K562 (cell line): ENCODE measurements at regions not wholly inside any gene's neighbourhood (a gene's known extent, or its start where the extent isn't known, plus 50 kb on each side); places are given as distances from the start of the nearest gene placed in this dataset.
"Not testable (repeated sequence)": the region's sequence is repeated elsewhere in the genome, so short reads cannot be mapped to it uniquely, and the experiment has no call there.

Source experiments
- ATAC-seq: fragments of 200-7000 bp; cut with Tn5 transposase; 3 replicates; pipeline ENCODE4 v1.9.1; 2020; ENCODE audit warnings: moderate library complexity
- BruUV-seq: library from RNA; stranded (reverse); fragments of 400-500 nt; replicated peaks from 2 replicates; lab custom pipeline; 2021; lab: Mats Ljungman, UMichigan
- CTCF ChIA-PET: fragments of 300-600 bp; formaldehyde crosslinking; extraction: SDS; loops from one replicate; lab custom pipeline; 2021; ENCODE audit warnings: low intra/inter-chr PET ratio; lab: Yijun Ruan, JAX
- POLR2A ChIA-PET: fragments of 300-600, 350-650 bp; sonication (Branson Sonifier 250); formaldehyde crosslinking; extraction: SDS; loops from one replicate; lab custom pipeline; 2021; ENCODE audit warnings: antibody characterized with exemption, inconsistent platforms; lab: Yijun Ruan, JAX
- DNase-seq, 4 experiments: peaks; one replicate each; pipeline versions ENCODE4 v3.0.0 to v3.0.0-alpha.2; 2011 to 2018; ENCODE audit warnings: low spot score in 3 of 4, mixed read lengths in 3 of 4; ENCODE audit errors: extremely low read depth in 1 of 4
- FAIRE-seq: peaks from 2 replicates; lab custom pipeline; 2011; peaks lifted over from hg19 to GRCh38; lab: Jason Lieb, UNC
- H2AFZ ChIP-seq: 2 replicates; pipeline ENCODE4 v1.6.0; 2011; ENCODE audit warnings: low read depth, low read length, control low read depth, inconsistent platforms
- H3K27ac ChIP-seq: fragments of 200-600 bp; 3 replicates; pipeline ENCODE4 v1.8.0; 2011; ENCODE audit warnings: low read depth, mild to moderate bottlenecking, control low read depth, inconsistent platforms, low read length, moderate library complexity, mixed read lengths; ENCODE audit errors: extremely low read depth
- H3K27me3 ChIP-seq, 2 experiments: fragments of 300-600 bp in 1 of 2; 2 replicates in 1 of 2; 3 replicates in 1 of 2; pipeline versions ENCODE4 v1.6.0 to v1.8.0; 2011; ENCODE audit warnings: inconsistent platforms in 2 of 2, low read length in 2 of 2, mild to moderate bottlenecking in 1 of 2, mixed read lengths in 1 of 2, moderate library complexity in 1 of 2; ENCODE audit not compliant: control insufficient read depth in 2 of 2, insufficient read depth in 2 of 2
- H3K36me3 ChIP-seq: fragments of 300-600 bp; 3 replicates; pipeline ENCODE4 v1.8.0; 2011; ENCODE audit warnings: mild to moderate bottlenecking, low read length, inconsistent platforms; ENCODE audit not compliant: control insufficient read depth, insufficient read depth
- H3K4me1 ChIP-seq, 2 experiments: fragments of 200-600 bp in 1 of 2; replicated peaks in 1 of 2; 2 replicates in 1 of 2; 3 replicates in 1 of 2; pipeline versions ENCODE4 v1.5.1 to v1.8.0; 2011; ENCODE audit warnings: inconsistent platforms in 2 of 2, low read length in 2 of 2, mild to moderate bottlenecking in 1 of 2, mixed read lengths in 1 of 2, moderate library complexity in 1 of 2; ENCODE audit not compliant: control insufficient read depth in 2 of 2, insufficient read depth in 2 of 2
- H3K4me2 ChIP-seq: 2 replicates; pipeline ENCODE4 v1.6.1; 2011; ENCODE audit warnings: low read length, control low read depth, inconsistent platforms, mixed read lengths; ENCODE audit not compliant: insufficient read depth
- H3K4me3 ChIP-seq: fragments of 200-600 bp; sonication (generic), shearing (Covaris generic); 2 replicates; pipeline ENCODE4 v1.5.1; 2016; ENCODE audit warnings: control low read depth, inconsistent platforms
- H3K79me2 ChIP-seq: fragments of 200-600 bp; 3 replicates; pipeline ENCODE4 v1.8.0; 2011; ENCODE audit warnings: low read length, inconsistent platforms; ENCODE audit not compliant: control insufficient read depth, insufficient read depth
- H3K9ac ChIP-seq, 2 experiments: 2 replicates each; pipeline versions ENCODE4 v1.6.0 to v1.6.1; 2011; ENCODE audit warnings: low read depth in 2 of 2, low read length in 2 of 2, control low read depth in 1 of 2, inconsistent platforms in 1 of 2, mild to moderate bottlenecking in 1 of 2, mixed read lengths in 1 of 2; ENCODE audit not compliant: insufficient read depth in 1 of 2
- H3K9me1 ChIP-seq: one replicate; pipeline ENCODE4 v1.6.0; 2011; ENCODE audit warnings: inconsistent platforms, mild to moderate bottlenecking, low read length, moderate library complexity; ENCODE audit not compliant: control insufficient read depth, insufficient read depth
- H3K9me3 ChIP-seq: replicated peaks from 2 replicates; pipeline ENCODE4 v1.5.1; 2011; ENCODE audit warnings: low read depth, low read length, inconsistent platforms; ENCODE audit not compliant: control insufficient read depth, insufficient read depth
- H4K20me1 ChIP-seq: replicated peaks from 2 replicates; pipeline ENCODE4 v1.6.1; 2011; ENCODE audit warnings: low read length, inconsistent platforms, mixed read lengths; ENCODE audit not compliant: control insufficient read depth, insufficient read depth
- CLOCK ChIP-seq: fragments of 250-450 bp; sonication (Bioruptor Pico); IDR thresholded peaks from 2 replicates; pipeline ENCODE4 v1.4.0; 2020; ENCODE audit warnings: mild to moderate bottlenecking, moderate library complexity, borderline replicate concordance
- E2F1 ChIP-seq: sonication (generic); formaldehyde crosslinking; IDR thresholded peaks from 2 replicates; pipeline ENCODE4 v1.8.1; 2023; ENCODE audit warnings: mild to moderate bottlenecking, missing genetic modification reagents, moderate library complexity
- JUND ChIP-seq, 2 experiments: IDR thresholded peaks; 2 replicates in 1 of 2; 3 replicates in 1 of 2; pipeline ENCODE4 v1.6.1; 2011; ENCODE audit warnings: borderline replicate concordance in 2 of 2, low read depth in 2 of 2, low read length in 2 of 2, improper control_type of control experiment in 1 of 2, missing biosample characterization in 1 of 2, missing genetic modification characterization in 1 of 2, missing genetic modification reagents in 1 of 2
- XRCC4 ChIP-seq: IDR thresholded peaks from one replicate; pipeline ENCODE4 v1.6.1; 2011; ENCODE audit not compliant: insufficient read depth, insufficient read length; ENCODE audit errors: extremely low read depth
- WGBS: fragments of 100-300 bp; shearing (Covaris generic); methylation state at CpG from one replicate; pipeline ENCODE4 v1.1.6; 2016; ENCODE audit warnings: low coverage, mixed read lengths; ENCODE audit not compliant: insufficient coverage; ENCODE audit errors: missing lambda C conversion rate; 5-methylcytosine and 5-hydroxymethylcytosine counted together
- in situ Hi-C: fragments of 300-500 bp; cut with MboI; formaldehyde crosslinking; loops from 4 replicates; pipeline ENCODE4 v1.15.0; 2018; ENCODE audit warnings: inconsistent platforms, mixed read lengths
- intact Hi-C: fragments of 100-400 bp; cut with micrococcal nuclease; formaldehyde crosslinking; loops from 2 replicates; pipeline ENCODE4 v1.14.2; 2022

GRCh38 chr1:72431810-72432209 lies 149.5 kb upstream of the NEGR1 start:
- TF ChIP-seq JUND (IDR thresholded peaks at IDR 0.05; ENCODE audit: borderline replicate concordance, low read depth, low read length), result no peak
- TF ChIP-seq JUND (tag; IDR thresholded peaks at IDR 0.05; ENCODE audit: borderline replicate concordance, low read depth, low read length), result no peak
- no peak for TF ChIP-seq CLOCK
- TF ChIP-seq XRCC4, result no peak
- TF ChIP-seq E2F1 (CRISPR knock-in tag), result no peak
- Histone ChIP-seq H3K27ac (no peak overlapping the region), H4K20me1 (no peaks in the 10 kb centered on the region), H3K4me3 (no peak overlapping the region), H2AFZ (no peak overlapping the region), H3K9me1 (no peaks in the 10 kb centered on the region), H3K9ac (no peak overlapping the region), H3K9me3 (no peaks in the 10 kb centered on the region), H3K27me3 (no peaks in the 10 kb centered on the region), H3K4me2 (no peak overlapping the region), H3K36me3 (no peaks in the 10 kb centered on the region), H3K4me1 (no peaks in the 10 kb centered on the region), H3K79me2 (no peaks in the 10 kb centered on the region)
- ATAC-seq, result no peak
- 4% methylated on average over 2 of the region's 2 CpGs for WGBS
- FAIRE-seq, result no peak
- no peak for DNase-seq
- ChIA-PET POLR2A (no interaction called here), CTCF (no interaction called here)
- intact Hi-C loops (no loop called here), in situ Hi-C loops (no loop called here)
- BruUV-seq, result no TSS peak

- H3K4me3 ChIP-seq, H3K4me1 ChIP-seq, CTCF ChIA-PET, BruUV-seq, H3K27me3 ChIP-seq, H3K36me3 ChIP-seq, H3K9me1 ChIP-seq, H3K79me2 ChIP-seq, in situ Hi-C loops, ATAC-seq, FAIRE-seq, POLR2A ChIA-PET, intact Hi-C loops, H3K9ac ChIP-seq, H2AFZ ChIP-seq, H3K9me3 ChIP-seq, H3K4me2 ChIP-seq, H4K20me1 ChIP-seq, H3K27ac ChIP-seq, DNase-seq: not testable (repeated sequence)
- whole genome bisulfite sequencing, result 0% methylated on average over 6 of the region's 7 CpGs
Measured at GRCh38 chr1:72428276-72428675, 145.9 kb upstream of the NEGR1 start.
